PC-9 (cell line): ENCODE measurements at regions not wholly inside any gene's neighbourhood (a gene's known extent, or its start where the extent isn't known, plus 50 kb on each side); places are given as distances from the start of the nearest gene placed in this dataset.

Source experiments
- BruUV-seq: library from RNA; stranded (reverse); fragments of 400-500 nt; replicated peaks from 2 replicates; lab custom pipeline; 2021; lab: Mats Ljungman, UMichigan
- CTCF ChIA-PET: fragments of 300-600 bp; sonication (Branson Sonifier 250); formaldehyde crosslinking; loops from one replicate; lab custom pipeline; 2022; ENCODE audit warnings: antibody characterized with exemption; lab: Charles Lee
- POLR2A ChIA-PET: fragments of 300-600 bp; sonication (Branson Sonifier 250); formaldehyde crosslinking; loops from one replicate; lab custom pipeline; 2022; ENCODE audit warnings: antibody characterized with exemption; ENCODE audit not compliant: unreplicated experiment; lab: Charles Lee
- DNase-seq, 2 experiments: peaks; one replicate each; pipeline versions ENCODE4 v3.0.0 to v3.0.0-alpha.2; 2015 to 2022; ENCODE audit warnings: mixed read lengths in 1 of 2
- H2AFZ ChIP-seq: fragments of 200-600 bp; sonication (generic); 2 replicates; pipeline ENCODE4 v1.8.1; 2017; ENCODE audit warnings: antibody characterized with exemption
- H3F3A ChIP-seq: fragments of 200-600 bp; sonication (generic); 2 replicates; pipeline ENCODE4 v1.8.1; 2017; ENCODE audit warnings: antibody characterized with exemption, mild to moderate bottlenecking, low read depth; ENCODE audit not compliant: insufficient read depth
- H3K27ac ChIP-seq: fragments of 200-600 bp; sonication (generic); 2 replicates; pipeline ENCODE4 v1.6.1; 2016; ENCODE audit warnings: mixed run types
- H3K27me3 ChIP-seq: fragments of 200-600 bp; sonication (generic); 2 replicates; pipeline ENCODE4 v1.6.1; 2016; ENCODE audit warnings: low read depth, mixed run types; ENCODE audit not compliant: insufficient read depth
- H3K36me3 ChIP-seq: fragments of 200-600 bp; sonication (generic); 2 replicates; pipeline ENCODE4 v1.6.1; 2016; ENCODE audit warnings: low read depth, mixed run types
- H3K4me1 ChIP-seq: fragments of 200-600 bp; sonication (generic); replicated peaks from 2 replicates; pipeline ENCODE4 v1.6.1; 2016; ENCODE audit warnings: mixed run types; ENCODE audit not compliant: insufficient read depth
- H3K4me2 ChIP-seq: fragments of 200-600 bp; sonication (generic); 2 replicates; pipeline ENCODE4 v1.6.1; 2017; ENCODE audit warnings: mixed run types
- H3K4me3 ChIP-seq: fragments of 200-600 bp; sonication (generic); 2 replicates; pipeline ENCODE4 v1.6.1; 2016; ENCODE audit warnings: mixed run types
- H3K79me2 ChIP-seq: fragments of 200-600 bp; sonication (generic); 2 replicates; pipeline ENCODE4 v1.6.1; 2017; ENCODE audit warnings: low read depth, mixed run types
- H3K9me2 ChIP-seq: fragments of 200-600 bp; sonication (generic); 2 replicates; pipeline ENCODE4 v1.8.1; 2017; ENCODE audit warnings: mild to moderate bottlenecking; ENCODE audit not compliant: insufficient read depth
- H3K9me3 ChIP-seq: fragments of 200-600 bp; sonication (generic); 2 replicates; pipeline ENCODE4 v1.8.1; 2016; ENCODE audit warnings: low read depth; ENCODE audit not compliant: insufficient read depth
- H4K20me1 ChIP-seq: fragments of 200-600 bp; sonication (generic); 2 replicates; pipeline ENCODE4 v1.8.1; 2017; ENCODE audit not compliant: insufficient read depth
- EZH2 ChIP-seq: fragments of 200-600 bp; sonication (generic); IDR thresholded peaks from 2 replicates; pipeline ENCODE4 v1.8.0; 2017; ENCODE audit warnings: antibody characterized with exemption, low read depth
- intact Hi-C: fragments of 100-400 bp; cut with micrococcal nuclease; formaldehyde crosslinking; loops from one replicate; pipeline ENCODE4 v1.10.0; 2022; ENCODE audit not compliant: unreplicated experiment
- TF ChIP-seq, protein P1 (sequence below): fragments of 200-600 bp; sonication (generic); conservative IDR thresholded peaks from 2 replicates; pipeline ENCODE4 v1.6.1; 2017; ENCODE audit warnings: mixed run types, antibody characterized with exemption, mild to moderate bottlenecking, moderate library complexity

GRCh38 chr11:30719371-30719770 is 133.2 kb upstream of the MPPED2 start:
- Histone ChIP-seq H3K4me2 (no peak overlapping the region), H3K9me2 (no peaks in the 10 kb centered on the region), H2AFZ (no peak overlapping the region), H3K27me3 (no peaks in the 10 kb centered on the region), H3K79me2 (no peaks in the 10 kb centered on the region), H4K20me1 (no peaks in the 10 kb centered on the region), H3K4me1 (no peaks in the 10 kb centered on the region), H3K4me3 (no peak overlapping the region), H3K9me3 (no peaks in the 10 kb centered on the region), H3K36me3 (no peaks in the 10 kb centered on the region), H3F3A (no peaks in the 10 kb centered on the region), H3K27ac (no peak overlapping the region)
- ChIA-PET CTCF (no interaction called here), POLR2A (no interaction called here)
- TF ChIP-seq EZH2, result no peak
- TF ChIP-seq, protein P1, sequence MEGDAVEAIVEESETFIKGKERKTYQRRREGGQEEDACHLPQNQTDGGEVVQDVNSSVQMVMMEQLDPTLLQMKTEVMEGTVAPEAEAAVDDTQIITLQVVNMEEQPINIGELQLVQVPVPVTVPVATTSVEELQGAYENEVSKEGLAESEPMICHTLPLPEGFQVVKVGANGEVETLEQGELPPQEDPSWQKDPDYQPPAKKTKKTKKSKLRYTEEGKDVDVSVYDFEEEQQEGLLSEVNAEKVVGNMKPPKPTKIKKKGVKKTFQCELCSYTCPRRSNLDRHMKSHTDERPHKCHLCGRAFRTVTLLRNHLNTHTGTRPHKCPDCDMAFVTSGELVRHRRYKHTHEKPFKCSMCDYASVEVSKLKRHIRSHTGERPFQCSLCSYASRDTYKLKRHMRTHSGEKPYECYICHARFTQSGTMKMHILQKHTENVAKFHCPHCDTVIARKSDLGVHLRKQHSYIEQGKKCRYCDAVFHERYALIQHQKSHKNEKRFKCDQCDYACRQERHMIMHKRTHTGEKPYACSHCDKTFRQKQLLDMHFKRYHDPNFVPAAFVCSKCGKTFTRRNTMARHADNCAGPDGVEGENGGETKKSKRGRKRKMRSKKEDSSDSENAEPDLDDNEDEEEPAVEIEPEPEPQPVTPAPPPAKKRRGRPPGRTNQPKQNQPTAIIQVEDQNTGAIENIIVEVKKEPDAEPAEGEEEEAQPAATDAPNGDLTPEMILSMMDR, result no peak
- intact Hi-C loops, result no loop called here
- DNase-seq, result no peak
- BruUV-seq, result no TSS peak

DNA sequence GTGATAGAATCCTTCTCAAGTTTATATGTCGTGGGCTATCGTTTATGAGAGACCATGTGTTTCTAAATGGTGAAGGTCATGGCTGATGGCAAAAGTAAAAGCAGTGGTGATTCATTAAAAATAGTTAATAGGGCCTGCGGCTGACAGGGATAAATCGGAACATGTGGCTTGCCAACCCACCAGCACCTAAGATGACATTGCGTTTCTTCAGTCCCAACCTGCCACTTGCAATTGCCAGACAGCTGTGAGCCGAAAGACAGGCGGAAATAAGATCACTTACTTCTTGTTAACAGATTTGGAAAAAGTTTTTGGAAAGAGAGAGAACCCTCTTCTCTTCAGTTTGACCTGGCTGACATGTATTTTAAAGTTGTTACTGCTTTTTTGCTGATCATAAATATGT is 131.5 kb upstream of the MPPED2 start:
- Histone ChIP-seq H3K79me2 (no peaks in the 10 kb centered on the region), H3K36me3 (no peaks in the 10 kb centered on the region), H3K4me1 (no peaks in the 10 kb centered on the region), H3F3A (no peaks in the 10 kb centered on the region), H4K20me1 (no peaks in the 10 kb centered on the region), H3K27ac (no peak overlapping the region), H3K9me3 (no peaks in the 10 kb centered on the region), H3K27me3 (no peaks in the 10 kb centered on the region), H3K9me2 (no peaks in the 10 kb centered on the region), H3K4me2 (no peak overlapping the region), H2AFZ (no peak overlapping the region), H3K4me3 (no peak overlapping the region)
- intact Hi-C loops, result no loop called here
- ChIA-PET CTCF (no interaction called here), POLR2A (no interaction called here)
- BruUV-seq, result no TSS peak
- TF ChIP-seq, protein P1, result no peak
- TF ChIP-seq EZH2, result no peak
- no peak for DNase-seq

DNA sequence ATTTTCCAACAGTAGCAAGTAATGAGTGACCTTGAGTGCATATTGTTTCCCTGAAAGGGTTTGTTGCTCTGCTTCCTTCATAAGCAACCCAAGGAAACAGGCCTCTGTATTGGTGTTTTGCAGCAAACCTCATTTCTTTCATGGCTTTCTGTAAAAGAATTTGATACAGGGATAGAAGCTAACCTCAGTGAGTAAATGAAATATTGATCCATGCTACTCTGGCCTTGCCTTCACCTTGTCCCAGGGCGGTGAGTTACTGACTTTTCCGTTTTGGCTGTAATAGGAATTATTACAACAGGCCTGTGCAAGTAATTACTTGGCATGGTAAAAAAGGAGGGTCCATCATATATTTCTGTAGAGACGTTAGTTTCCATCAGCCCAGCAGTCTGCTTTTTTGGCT is 130.9 kb upstream of the MPPED2 start:
- ChIA-PET POLR2A (no interaction called here), CTCF (no interaction called here)
- no peaks in the 10 kb centered on the region for H4K20me1 ChIP-seq
- no peaks in the 10 kb centered on the region for H3F3A ChIP-seq
- no peak overlapping the region for H3K27ac ChIP-seq
- no peak overlapping the region for H3K4me2 ChIP-seq
- BruUV-seq, result no TSS peak
- H2AFZ ChIP-seq, result no peak overlapping the region
- no peaks in the 10 kb centered on the region for H3K4me1 ChIP-seq
- TF ChIP-seq, protein P1, result no peak
- TF ChIP-seq EZH2, result no peak
- H3K4me3 ChIP-seq, result no peak overlapping the region
- no peaks in the 10 kb centered on the region for H3K79me2 ChIP-seq
- H3K27me3 ChIP-seq, result no peaks in the 10 kb centered on the region
- H3K9me2 ChIP-seq, result no peaks in the 10 kb centered on the region
- H3K36me3 ChIP-seq, result no peaks in the 10 kb centered on the region
- no peaks in the 10 kb centered on the region for H3K9me3 ChIP-seq
- DNase-seq, result no peak
- intact Hi-C loops, result no loop called here
